ENCODE measurements at regions not wholly inside any gene's neighbourhood (a gene's known extent, or its start where the extent isn't known, plus 50 kb on each side); places are given as distances from the start of the nearest gene placed in this dataset.

GRCh38 chr12:67434671-67435370 lies 165.7 kb downstream of the CAND1 start:
- 12% methylated on average over 3 of the region's 3 CpGs for WGBS (ENCODE audit: insufficient coverage, low coverage, missing lambda C conversion rate)
- no peaks in the 10 kb centered on the region for H3K4me1 ChIP-seq (replicated peaks in 1 of 2; ENCODE audit: control insufficient read depth in 2 of 2, insufficient read depth in 2 of 2, low read length in 2 of 2)
- no peaks in the 10 kb centered on the region for H3K36me3 ChIP-seq (ENCODE audit: control insufficient read depth, insufficient read depth, low read length)
- intact Hi-C loops (cut with micrococcal nuclease): no loop called here
- H3K9me1 ChIP-seq (ENCODE audit: control insufficient read depth, insufficient read depth, low read length): no peaks in the 10 kb centered on the region
- H3K27me3 ChIP-seq (ENCODE audit: control insufficient read depth in 2 of 2, insufficient read depth in 2 of 2, low read length in 2 of 2): no peaks in the 10 kb centered on the region
- H3K9ac ChIP-seq (ENCODE audit: insufficient read depth in 1 of 2, low read depth in 2 of 2, low read length in 2 of 2): no peak overlapping the region
- H4K20me1 ChIP-seq (replicated peaks; ENCODE audit: control insufficient read depth, insufficient read depth, low read length): no peaks in the 10 kb centered on the region
- ATAC-seq: no peak
- ChIA-PET CTCF (ENCODE audit: low intra/inter-chr PET ratio) (no interaction called here), POLR2A (no interaction called here)
- no peak overlapping the region for H3K4me2 ChIP-seq (ENCODE audit: insufficient read depth, low read length)
- no peak for FAIRE-seq
- no peak overlapping the region for H2AFZ ChIP-seq (ENCODE audit: low read depth, low read length)
- no peak for DNase-seq (ENCODE audit: extremely low read depth in 1 of 4, low spot score in 3 of 4)
- H3K79me2 ChIP-seq (ENCODE audit: control insufficient read depth, insufficient read depth, low read length): no peaks in the 10 kb centered on the region
- no peak overlapping the region for H3K27ac ChIP-seq (ENCODE audit: extremely low read depth, low read depth, low read length)
- H3K4me3 ChIP-seq: no peak overlapping the region
- no peaks in the 10 kb centered on the region for H3K9me3 ChIP-seq (replicated peaks; ENCODE audit: control insufficient read depth, insufficient read depth, low read depth, low read length)
- TF ChIP-seq ZNF561 (CRISPR knock-in tag; conservative IDR thresholded peaks at IDR 0.05) (no peak), SRSF9 (IDR thresholded peaks at IDR 0.05; ENCODE audit: borderline replicate concordance, low read depth, low read length) (no peak), PYGO2 (tag; IDR thresholded peaks at IDR 0.05) (no peak), NR2C2 (CRISPR knock-in tag; IDR thresholded peaks at IDR 0.05) (no peak), NR2C2 (tag; IDR thresholded peaks at IDR 0.05) (no peak), ARID2 (IDR thresholded peaks at IDR 0.05) (no peak), ZNF174 (CRISPR knock-in tag; IDR thresholded peaks at IDR 0.05) (no peak), HCFC1 (IDR thresholded peaks at IDR 0.05; ENCODE audit: low read depth, low read length) (no peak), TCF15 (CRISPR knock-in tag; IDR thresholded peaks at IDR 0.05) (no peak), HNRNPLL (IDR thresholded peaks at IDR 0.05; ENCODE audit: low read depth, low read length, poor library complexity, severe bottlenecking) (no peak), ZNF436 (CRISPR knock-in tag; IDR thresholded peaks at IDR 0.05) (no peak)
- TF ChIP-seq, protein P1, sequence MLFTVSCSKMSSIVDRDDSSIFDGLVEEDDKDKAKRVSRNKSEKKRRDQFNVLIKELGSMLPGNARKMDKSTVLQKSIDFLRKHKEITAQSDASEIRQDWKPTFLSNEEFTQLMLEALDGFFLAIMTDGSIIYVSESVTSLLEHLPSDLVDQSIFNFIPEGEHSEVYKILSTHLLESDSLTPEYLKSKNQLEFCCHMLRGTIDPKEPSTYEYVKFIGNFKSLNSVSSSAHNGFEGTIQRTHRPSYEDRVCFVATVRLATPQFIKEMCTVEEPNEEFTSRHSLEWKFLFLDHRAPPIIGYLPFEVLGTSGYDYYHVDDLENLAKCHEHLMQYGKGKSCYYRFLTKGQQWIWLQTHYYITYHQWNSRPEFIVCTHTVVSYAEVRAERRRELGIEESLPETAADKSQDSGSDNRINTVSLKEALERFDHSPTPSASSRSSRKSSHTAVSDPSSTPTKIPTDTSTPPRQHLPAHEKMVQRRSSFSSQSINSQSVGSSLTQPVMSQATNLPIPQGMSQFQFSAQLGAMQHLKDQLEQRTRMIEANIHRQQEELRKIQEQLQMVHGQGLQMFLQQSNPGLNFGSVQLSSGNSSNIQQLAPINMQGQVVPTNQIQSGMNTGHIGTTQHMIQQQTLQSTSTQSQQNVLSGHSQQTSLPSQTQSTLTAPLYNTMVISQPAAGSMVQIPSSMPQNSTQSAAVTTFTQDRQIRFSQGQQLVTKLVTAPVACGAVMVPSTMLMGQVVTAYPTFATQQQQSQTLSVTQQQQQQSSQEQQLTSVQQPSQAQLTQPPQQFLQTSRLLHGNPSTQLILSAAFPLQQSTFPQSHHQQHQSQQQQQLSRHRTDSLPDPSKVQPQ (CRISPR knock-in tag; IDR thresholded peaks at IDR 0.05; ENCODE audit: borderline replicate concordance): no peak
- TF ChIP-seq, protein P2, sequence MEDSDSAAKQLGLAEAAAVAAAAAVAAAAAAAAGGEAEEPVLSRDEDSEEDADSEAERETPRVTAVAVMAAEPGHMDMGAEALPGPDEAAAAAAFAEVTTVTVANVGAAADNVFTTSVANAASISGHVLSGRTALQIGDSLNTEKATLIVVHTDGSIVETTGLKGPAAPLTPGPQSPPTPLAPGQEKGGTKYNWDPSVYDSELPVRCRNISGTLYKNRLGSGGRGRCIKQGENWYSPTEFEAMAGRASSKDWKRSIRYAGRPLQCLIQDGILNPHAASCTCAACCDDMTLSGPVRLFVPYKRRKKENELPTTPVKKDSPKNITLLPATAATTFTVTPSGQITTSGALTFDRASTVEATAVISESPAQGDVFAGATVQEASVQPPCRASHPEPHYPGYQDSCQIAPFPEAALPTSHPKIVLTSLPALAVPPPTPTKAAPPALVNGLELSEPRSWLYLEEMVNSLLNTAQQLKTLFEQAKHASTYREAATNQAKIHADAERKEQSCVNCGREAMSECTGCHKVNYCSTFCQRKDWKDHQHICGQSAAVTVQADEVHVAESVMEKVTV (CRISPR knock-in tag; IDR thresholded peaks at IDR 0.05): no peak
- TF ChIP-seq, protein P3, sequence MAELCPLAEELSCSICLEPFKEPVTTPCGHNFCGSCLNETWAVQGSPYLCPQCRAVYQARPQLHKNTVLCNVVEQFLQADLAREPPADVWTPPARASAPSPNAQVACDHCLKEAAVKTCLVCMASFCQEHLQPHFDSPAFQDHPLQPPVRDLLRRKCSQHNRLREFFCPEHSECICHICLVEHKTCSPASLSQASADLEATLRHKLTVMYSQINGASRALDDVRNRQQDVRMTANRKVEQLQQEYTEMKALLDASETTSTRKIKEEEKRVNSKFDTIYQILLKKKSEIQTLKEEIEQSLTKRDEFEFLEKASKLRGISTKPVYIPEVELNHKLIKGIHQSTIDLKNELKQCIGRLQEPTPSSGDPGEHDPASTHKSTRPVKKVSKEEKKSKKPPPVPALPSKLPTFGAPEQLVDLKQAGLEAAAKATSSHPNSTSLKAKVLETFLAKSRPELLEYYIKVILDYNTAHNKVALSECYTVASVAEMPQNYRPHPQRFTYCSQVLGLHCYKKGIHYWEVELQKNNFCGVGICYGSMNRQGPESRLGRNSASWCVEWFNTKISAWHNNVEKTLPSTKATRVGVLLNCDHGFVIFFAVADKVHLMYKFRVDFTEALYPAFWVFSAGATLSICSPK (IDR thresholded peaks at IDR 0.05; ENCODE audit: borderline replicate concordance): no peak
- in situ Hi-C loops (cut with MboI): no loop called here
- no TSS peak for BruUV-seq (replicated peaks)

Measured in K562 (cell line).